Hematopoietic multipotent progenitor cell treated with erythropoietin and hydrocortisone succinate and interleukin-3 and kit ligand, for 15 days (in vitro differentiated cells): ENCODE measurements at regions not wholly inside any gene's neighbourhood (a gene's known extent, or its start where the extent isn't known, plus 50 kb on each side); places are given as distances from the start of the nearest gene placed in this dataset.

ENCODE experiments used
- DNase-seq: peaks from one replicate; pipeline ENCODE4 v3.0.0-alpha.2; 2015; ENCODE audit warnings: low spot score

GRCh38 chr20:39911497-39911896 is 777.5 kb downstream of the MAFB start:
- DNase-seq: no peak

- DNase-seq: no peak
Measured at GRCh38 chr20:39910536-39910935, 778.5 kb downstream of the MAFB start.

- no peak for DNase-seq
Measured at GRCh38 chr20:39909447-39909846, 779.6 kb downstream of the MAFB start.

- no peak for DNase-seq
Measured at GRCh38 chr20:39904476-39905112, 784.4 kb downstream of the MAFB start.

- DNase-seq: no peak
Measured at GRCh38 chr20:39903806-39904465, 785.1 kb downstream of the MAFB start.

GRCh38 chr20:39899881-39900280 is 789.2 kb downstream of the MAFB start:
- no peak for DNase-seq

- no peak for DNase-seq
Measured at GRCh38 chr20:39898467-39898852, 790.6 kb downstream of the MAFB start.

- no peak for DNase-seq
Measured at GRCh38 chr20:39897781-39898466, 791.1 kb downstream of the MAFB start.

- no peak for DNase-seq
Measured at GRCh38 chr20:39897058-39897457, 792.0 kb downstream of the MAFB start.

- DNase-seq: no peak
Measured at GRCh38 chr20:39894067-39894466, 795.0 kb downstream of the MAFB start.

- no peak for DNase-seq
Measured at GRCh38 chr20:39893003-39893685, 795.9 kb downstream of the MAFB start.

GRCh38 chr20:39890697-39891096 is 798.3 kb downstream of the MAFB start:
- DNase-seq: no peak

GRCh38 chr20:39888310-39888709 is 800.7 kb downstream of the MAFB start:
- no peak for DNase-seq

GRCh38 chr20:39886650-39887190 is 802.3 kb downstream of the MAFB start:
- no peak for DNase-seq

GRCh38 chr20:39885975-39886649 is 802.9 kb downstream of the MAFB start:
- DNase-seq: no peak

GRCh38 chr20:39882806-39883205 is 806.2 kb downstream of the MAFB start:
- DNase-seq: no peak

GRCh38 chr20:39880890-39881289 is 808.1 kb downstream of the MAFB start:
- DNase-seq: no peak

GRCh38 chr20:39879296-39879695 is 809.7 kb downstream of the MAFB start:
- DNase-seq: no peak

GRCh38 chr20:39878809-39879208 is 810.2 kb downstream of the MAFB start:
- DNase-seq: no peak

GRCh38 chr20:39878320-39878719 is 810.7 kb downstream of the MAFB start:
- no peak for DNase-seq

- no peak for DNase-seq
Measured at GRCh38 chr20:39877788-39878187, 811.2 kb downstream of the MAFB start.
